Femur (tissue), 1 donor: ENCODE measurements at regions not wholly inside any gene's neighbourhood (a gene's known extent, or its start where the extent isn't known, plus 50 kb on each side); places are given as distances from the start of the nearest gene placed in this dataset.

Experiments used
- DNase-seq: peaks from one replicate; pipeline ENCODE4 v3.0.0-alpha.2; 2017

- DNase-seq = no peak
Measured at GRCh38 chr10:130570074-130570473, 433.9 kb downstream of the GLRX3 start.

- no peak for DNase-seq
Measured at GRCh38 chr10:130571674-130572073, 435.5 kb downstream of the GLRX3 start.

- no peak for DNase-seq
Measured at GRCh38 chr10:130573446-130573845, 437.3 kb downstream of the GLRX3 start.

- no peak for DNase-seq
Measured at GRCh38 chr10:130575756-130576285, 439.6 kb downstream of the GLRX3 start.

- no peak for DNase-seq
Measured at GRCh38 chr10:130576427-130576826, 440.2 kb downstream of the GLRX3 start.

GRCh38 chr10:130577039-130577438 is 440.8 kb downstream of the GLRX3 start:
- DNase-seq = no peak

- DNase-seq = no peak
Measured at GRCh38 chr10:130578532-130579289, 442.5 kb downstream of the GLRX3 start.

GRCh38 chr10:130579913-130580312 is 443.7 kb downstream of the GLRX3 start:
- DNase-seq = no peak

- no peak for DNase-seq
Measured at GRCh38 chr10:130580975-130581374, 444.8 kb downstream of the GLRX3 start.

- no peak for DNase-seq
Measured at GRCh38 chr10:130587718-130588117, 451.5 kb downstream of the GLRX3 start.

GRCh38 chr10:130606001-130606405 is 469.8 kb downstream of the GLRX3 start:
- DNase-seq = no peak

GRCh38 chr10:130607366-130607765 is 471.2 kb downstream of the GLRX3 start:
- DNase-seq = no peak

GRCh38 chr10:130611239-130611638 is 475.0 kb downstream of the GLRX3 start:
- no peak for DNase-seq

- no peak for DNase-seq
Measured at GRCh38 chr10:130615457-130615856, 479.3 kb downstream of the GLRX3 start.

- DNase-seq = no peak
Measured at GRCh38 chr10:130617985-130618384, 481.8 kb downstream of the GLRX3 start.

- no peak for DNase-seq
Measured at GRCh38 chr10:130618647-130619046, 482.5 kb downstream of the GLRX3 start.

- no peak for DNase-seq
Measured at GRCh38 chr10:130621231-130621775, 485.1 kb downstream of the GLRX3 start.

GRCh38 chr10:130623680-130624267 is 487.6 kb downstream of the GLRX3 start:
- DNase-seq = no peak

- no peak for DNase-seq
Measured at GRCh38 chr10:130627346-130628045, 491.3 kb downstream of the GLRX3 start.

GRCh38 chr10:130630135-130630534 is 493.9 kb downstream of the GLRX3 start:
- no peak for DNase-seq

- peak; percentile 36 for DNase-seq
Measured at GRCh38 chr10:130631142-130632096, 495.2 kb downstream of the GLRX3 start.

GRCh38 chr10:130634816-130635215 is 498.6 kb downstream of the GLRX3 start:
- DNase-seq = no peak
